ENCODE measurements at regions not wholly inside any gene's neighbourhood (a gene's known extent, or its start where the extent isn't known, plus 50 kb on each side); places are given as distances from the start of the nearest gene placed in this dataset.

DNA sequence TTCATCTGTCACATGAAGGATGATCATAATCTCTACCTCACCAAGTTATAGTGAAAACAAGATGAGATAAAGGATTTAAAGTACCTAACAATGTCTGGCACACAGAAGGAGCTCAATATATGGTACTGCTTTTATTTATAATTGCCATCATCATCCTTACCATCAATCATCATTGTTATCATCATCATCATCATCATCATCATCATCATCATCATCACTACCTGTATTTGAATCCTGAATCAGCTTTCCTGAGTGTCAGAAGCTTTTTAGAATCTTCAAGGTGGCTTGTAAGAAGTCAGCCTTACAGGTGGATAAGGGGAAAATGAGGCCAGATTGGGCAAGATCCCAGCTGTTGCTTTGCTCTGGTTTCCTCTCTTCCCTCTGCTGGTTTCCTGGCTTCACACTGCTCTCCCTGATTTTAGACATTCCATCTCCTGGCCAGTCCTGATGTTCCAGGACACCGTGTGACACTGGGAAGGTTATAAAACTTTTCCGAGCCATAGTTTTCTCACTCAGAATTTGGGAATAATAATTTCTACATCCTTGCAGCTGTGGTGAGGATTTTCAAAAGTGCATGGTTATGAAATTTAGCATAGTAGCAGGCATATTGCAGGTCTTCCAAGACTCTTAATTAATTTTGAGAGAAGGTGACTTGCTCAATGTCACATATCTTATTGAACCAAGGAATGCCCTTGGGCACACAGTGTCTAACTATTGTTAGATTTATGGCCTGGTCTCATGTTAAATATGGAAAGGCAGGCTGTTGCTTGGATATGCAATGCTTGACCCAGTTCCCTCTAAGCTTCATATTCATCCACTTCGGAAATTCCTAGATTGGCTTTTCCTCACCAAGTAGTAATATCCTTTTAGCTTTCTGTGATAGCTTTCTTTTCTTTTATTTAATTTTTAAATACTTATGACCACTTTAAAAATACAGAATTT, 160.7 kb downstream of the TMEM38B start:
- no peak for TF ChIP-seq EP300 (conservative IDR thresholded peaks at IDR 0.05; ENCODE audit: poor library complexity, severe bottlenecking)
- TF ChIP-seq, protein P1, sequence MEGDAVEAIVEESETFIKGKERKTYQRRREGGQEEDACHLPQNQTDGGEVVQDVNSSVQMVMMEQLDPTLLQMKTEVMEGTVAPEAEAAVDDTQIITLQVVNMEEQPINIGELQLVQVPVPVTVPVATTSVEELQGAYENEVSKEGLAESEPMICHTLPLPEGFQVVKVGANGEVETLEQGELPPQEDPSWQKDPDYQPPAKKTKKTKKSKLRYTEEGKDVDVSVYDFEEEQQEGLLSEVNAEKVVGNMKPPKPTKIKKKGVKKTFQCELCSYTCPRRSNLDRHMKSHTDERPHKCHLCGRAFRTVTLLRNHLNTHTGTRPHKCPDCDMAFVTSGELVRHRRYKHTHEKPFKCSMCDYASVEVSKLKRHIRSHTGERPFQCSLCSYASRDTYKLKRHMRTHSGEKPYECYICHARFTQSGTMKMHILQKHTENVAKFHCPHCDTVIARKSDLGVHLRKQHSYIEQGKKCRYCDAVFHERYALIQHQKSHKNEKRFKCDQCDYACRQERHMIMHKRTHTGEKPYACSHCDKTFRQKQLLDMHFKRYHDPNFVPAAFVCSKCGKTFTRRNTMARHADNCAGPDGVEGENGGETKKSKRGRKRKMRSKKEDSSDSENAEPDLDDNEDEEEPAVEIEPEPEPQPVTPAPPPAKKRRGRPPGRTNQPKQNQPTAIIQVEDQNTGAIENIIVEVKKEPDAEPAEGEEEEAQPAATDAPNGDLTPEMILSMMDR (IDR thresholded peaks at IDR 0.05; ENCODE audit: poor library complexity, severe bottlenecking), result no peak
- TF ChIP-seq, protein P2, sequence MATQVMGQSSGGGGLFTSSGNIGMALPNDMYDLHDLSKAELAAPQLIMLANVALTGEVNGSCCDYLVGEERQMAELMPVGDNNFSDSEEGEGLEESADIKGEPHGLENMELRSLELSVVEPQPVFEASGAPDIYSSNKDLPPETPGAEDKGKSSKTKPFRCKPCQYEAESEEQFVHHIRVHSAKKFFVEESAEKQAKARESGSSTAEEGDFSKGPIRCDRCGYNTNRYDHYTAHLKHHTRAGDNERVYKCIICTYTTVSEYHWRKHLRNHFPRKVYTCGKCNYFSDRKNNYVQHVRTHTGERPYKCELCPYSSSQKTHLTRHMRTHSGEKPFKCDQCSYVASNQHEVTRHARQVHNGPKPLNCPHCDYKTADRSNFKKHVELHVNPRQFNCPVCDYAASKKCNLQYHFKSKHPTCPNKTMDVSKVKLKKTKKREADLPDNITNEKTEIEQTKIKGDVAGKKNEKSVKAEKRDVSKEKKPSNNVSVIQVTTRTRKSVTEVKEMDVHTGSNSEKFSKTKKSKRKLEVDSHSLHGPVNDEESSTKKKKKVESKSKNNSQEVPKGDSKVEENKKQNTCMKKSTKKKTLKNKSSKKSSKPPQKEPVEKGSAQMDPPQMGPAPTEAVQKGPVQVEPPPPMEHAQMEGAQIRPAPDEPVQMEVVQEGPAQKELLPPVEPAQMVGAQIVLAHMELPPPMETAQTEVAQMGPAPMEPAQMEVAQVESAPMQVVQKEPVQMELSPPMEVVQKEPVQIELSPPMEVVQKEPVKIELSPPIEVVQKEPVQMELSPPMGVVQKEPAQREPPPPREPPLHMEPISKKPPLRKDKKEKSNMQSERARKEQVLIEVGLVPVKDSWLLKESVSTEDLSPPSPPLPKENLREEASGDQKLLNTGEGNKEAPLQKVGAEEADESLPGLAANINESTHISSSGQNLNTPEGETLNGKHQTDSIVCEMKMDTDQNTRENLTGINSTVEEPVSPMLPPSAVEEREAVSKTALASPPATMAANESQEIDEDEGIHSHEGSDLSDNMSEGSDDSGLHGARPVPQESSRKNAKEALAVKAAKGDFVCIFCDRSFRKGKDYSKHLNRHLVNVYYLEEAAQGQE (IDR thresholded peaks at IDR 0.05; ENCODE audit: borderline replicate concordance), result no peak

Data from neural cell (in vitro differentiated cells).